ENCODE measurements at regions not wholly inside any gene's neighbourhood (a gene's known extent, or its start where the extent isn't known, plus 50 kb on each side); places are given as distances from the start of the nearest gene placed in this dataset.

DNA sequence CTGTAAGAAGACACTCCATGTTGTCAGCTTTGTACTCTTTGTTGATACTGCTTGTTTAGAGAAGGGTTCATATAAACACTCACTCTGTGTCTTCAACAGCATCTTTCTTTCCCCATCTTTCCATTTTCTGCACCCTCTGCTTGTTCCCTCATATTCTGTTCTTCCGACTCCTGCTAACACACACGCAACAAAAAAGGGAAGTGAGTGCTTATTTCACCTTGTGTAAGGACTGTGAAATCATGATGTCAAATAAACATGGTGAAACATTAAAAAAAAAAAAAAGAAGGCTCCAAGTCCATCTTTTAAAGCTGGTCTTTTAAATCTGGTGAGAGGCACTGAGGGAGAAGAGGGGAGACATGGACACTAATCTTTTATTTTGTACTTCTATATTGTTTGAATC, 145.4 kb downstream of the RPAP3 start:
- no peak for DNase-seq

DNA sequence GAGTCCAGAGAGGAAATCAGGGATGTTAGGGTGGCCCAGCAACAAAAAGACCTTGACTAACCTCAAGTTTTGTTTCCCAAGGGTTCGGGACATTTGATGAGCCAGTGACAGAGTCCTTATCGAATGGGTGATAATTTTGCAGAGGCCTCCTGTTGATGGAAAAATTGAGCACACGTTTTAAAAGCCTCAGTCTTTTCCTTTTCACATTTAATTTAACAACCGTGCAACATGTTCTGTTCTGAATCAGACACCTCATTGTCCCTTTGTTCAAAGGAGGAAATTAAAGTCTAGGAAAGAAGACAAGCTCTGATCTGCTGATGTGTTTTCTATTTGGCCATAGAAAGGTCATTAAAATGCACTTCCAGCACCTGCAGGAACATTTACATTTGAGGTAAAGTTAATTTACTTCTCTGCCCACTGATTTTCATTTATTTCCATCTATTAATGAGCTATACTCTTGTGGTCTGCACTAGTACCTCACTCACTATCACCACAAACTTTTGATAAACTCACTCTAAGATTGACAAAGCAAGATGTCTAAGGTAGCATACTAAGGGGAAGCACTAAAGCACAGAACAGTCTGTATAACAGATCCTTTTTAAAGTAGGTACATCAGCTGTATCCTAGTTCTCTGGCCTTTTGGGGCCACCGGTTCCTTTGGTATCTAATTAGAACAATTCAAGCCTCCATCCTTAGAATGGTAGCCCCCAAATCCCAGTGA, 147.0 kb downstream of the RPAP3 start:
- no peak for DNase-seq

DNA sequence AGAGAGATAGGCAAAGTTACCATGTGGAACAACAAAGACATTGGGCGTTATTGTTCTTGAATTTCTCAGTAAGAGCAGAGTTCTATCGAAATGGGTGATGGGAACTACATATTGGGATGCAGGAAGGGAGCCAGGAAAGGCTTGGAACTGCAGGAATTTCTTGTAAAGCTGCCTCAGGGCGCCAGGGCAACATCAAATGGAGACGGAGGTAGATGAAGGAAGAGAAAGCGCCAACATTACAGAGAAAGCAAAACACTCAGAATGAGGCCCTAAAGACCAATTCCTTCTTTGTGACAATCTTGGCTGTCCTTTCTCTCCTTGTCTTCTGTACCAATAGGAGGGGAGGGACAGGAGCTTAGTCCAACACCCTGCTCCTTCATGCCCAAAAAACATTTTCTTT, 148.4 kb downstream of the RPAP3 start:
- peak in 38 of 58 donors; percentile 2 to 75 (median 25) for DNase-seq

- peak in 14 of 58 donors; percentile 1 to 38 (median 8) for DNase-seq
Measured at GRCh38 chr12:47556261-47557030, 149.4 kb downstream of the RPAP3 start.

GRCh38 chr12:47554046-47554653, 151.7 kb downstream of the RPAP3 start:
- no peak for DNase-seq

GRCh38 chr12:47553266-47553665, 152.6 kb downstream of the RPAP3 start:
- DNase-seq: no peak

GRCh38 chr12:47551426-47551851, 154.4 kb downstream of the RPAP3 start:
- DNase-seq: peak in 2 of 58 donors; percentile 6 to 9

DNA sequence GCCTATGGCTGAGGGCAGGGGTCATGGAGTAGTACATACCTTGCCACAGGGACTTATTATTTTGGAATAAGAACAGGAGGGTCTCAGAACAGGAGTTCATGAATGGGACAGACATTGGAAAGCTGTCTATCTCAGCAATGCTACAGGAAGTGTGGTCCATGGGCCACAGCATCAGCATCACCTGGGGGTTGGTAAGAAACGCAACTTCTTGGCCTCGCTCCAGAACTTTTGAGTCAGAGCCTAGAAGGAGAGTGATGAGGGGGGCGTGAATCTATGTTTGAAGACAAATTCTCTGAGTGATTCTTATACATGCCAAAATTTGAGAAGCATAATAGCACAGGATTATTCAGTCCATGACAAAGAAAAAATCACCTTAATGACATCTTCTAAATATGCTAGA, 156.6 kb downstream of the RPAP3 start:
- peak in 1 of 58 donors; percentile 2 for DNase-seq

GRCh38 chr12:47548401-47548800, 157.4 kb downstream of the RPAP3 start:
- no peak for DNase-seq

- no peak for DNase-seq
Measured at GRCh38 chr12:47547077-47547476, 158.8 kb downstream of the RPAP3 start.

GRCh38 chr12:47545938-47546609, 159.8 kb downstream of the RPAP3 start:
- no peak for DNase-seq

DNA sequence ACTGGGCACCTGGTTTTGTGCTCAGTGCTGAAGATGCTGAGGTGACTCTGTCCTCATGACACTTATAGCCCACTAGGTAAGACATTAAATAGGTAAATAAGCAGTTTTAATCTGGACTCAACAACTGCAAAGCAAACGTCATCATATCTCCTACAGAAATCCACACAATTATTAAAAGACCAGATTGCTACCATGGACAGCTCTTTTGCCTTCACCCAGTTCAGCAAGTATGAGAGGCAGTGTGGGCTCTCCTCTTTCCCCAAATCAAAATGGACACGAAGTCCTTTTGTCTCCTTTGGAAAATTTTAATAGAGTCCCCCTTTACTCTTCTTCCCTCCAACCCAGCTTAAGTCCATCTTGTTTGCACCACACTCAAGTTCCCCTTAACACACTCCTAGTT, 171.1 kb downstream of the RPAP3 start:
- no peak for DNase-seq

- DNase-seq: no peak
Measured at GRCh38 chr12:47530050-47530449, 175.8 kb downstream of the RPAP3 start.

DNA sequence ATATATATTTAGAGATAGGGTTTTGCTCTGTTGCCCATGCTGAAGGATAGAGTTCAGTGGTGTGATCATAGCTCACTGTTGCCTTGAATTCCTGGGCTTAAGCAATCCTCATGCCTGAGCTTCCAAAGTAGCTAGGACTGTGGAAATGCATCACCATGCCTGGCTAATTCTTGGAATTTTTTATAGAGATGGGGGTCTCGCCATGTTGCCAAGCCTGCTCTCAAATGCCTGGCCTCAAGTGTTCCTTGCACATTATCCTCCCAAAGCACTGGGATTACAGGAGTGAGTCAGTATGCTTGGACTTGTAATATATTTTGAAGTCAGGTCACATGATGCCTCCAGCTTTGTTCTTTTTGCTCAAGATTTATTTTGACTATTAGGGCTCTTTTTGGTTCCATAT, 178.0 kb downstream of the RPAP3 start:
- no peak for DNase-seq

DNA sequence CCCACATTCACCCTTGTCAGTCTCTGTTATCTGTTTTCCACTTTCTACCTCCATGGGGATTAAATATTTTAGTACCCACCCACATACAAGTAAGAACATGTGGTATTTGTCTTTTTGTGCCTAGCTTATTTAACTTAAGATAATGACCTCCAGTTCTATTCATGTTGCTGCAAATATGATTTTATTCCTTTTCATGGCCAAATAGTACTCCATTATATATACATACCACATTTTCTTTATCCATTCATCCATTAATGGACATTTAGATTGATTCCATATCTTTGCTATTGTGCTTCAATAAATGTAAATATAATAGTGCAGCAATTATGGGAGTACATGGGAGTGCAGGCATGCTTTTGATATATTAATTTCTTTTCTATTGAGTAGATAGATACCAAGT, 185.8 kb downstream of the RPAP3 start:
- DNase-seq: no peak

DNA sequence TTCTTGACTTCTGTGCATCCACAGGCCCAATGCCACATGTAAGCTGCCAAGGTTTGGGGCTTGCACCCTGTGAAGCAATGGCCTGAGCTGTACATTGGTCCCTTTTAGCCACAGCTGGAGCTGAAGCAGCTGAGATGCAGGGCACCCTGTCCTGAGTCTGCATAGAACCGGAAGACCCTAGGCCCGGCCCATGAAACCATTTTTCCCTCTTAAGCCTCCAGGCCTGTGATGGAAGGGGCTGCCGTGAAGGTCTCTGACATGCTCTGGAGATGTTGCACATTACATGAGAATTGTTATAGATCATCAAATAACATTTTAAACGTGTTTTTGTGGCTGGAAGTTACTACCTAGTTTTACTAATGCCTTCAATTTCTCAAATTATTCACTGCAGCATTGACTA, 188.7 kb downstream of the RPAP3 start:
- no peak for DNase-seq

DNA sequence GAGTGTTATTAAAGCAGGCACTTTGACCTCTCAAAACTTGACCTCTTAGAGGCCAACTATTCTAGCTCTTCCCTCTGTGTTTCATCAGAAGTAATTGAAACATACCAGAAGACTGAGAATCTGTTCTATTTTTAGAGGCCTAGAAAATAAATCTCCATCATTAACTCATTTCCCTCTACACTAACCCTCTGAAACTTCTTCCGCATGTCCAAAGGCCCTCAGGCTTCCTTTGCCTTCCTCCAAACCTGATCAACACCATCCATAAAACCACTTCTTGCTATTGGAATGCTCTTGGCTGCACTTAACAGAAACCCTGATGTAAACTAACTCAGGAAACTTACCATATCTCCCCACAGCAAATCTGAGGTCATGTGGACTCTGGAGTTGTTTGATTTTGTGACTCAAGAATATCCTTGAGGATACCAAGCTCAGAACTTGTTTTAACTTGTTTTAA, 196.4 kb downstream of the RPAP3 start:
- DNase-seq: no peak

DNA sequence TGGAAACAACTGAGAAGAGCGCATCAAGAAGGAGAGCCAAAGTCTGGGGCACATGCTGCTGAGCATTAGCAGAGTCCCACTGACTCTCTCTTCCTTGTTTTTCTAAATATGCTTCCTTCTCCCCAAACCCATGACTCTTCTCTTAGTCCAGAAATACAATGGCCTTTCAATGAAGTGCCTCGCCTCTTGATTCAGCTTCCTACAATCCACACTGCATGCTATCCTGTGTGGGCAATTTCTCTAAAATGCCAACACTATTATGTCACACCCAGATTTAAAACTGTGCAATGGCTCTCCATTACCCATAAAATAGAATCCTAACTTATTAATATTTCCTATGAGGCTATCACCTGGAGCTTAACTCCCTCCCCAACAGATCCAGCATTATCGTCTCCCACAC, 198.6 kb downstream of the RPAP3 start:
- DNase-seq: no peak

DNA sequence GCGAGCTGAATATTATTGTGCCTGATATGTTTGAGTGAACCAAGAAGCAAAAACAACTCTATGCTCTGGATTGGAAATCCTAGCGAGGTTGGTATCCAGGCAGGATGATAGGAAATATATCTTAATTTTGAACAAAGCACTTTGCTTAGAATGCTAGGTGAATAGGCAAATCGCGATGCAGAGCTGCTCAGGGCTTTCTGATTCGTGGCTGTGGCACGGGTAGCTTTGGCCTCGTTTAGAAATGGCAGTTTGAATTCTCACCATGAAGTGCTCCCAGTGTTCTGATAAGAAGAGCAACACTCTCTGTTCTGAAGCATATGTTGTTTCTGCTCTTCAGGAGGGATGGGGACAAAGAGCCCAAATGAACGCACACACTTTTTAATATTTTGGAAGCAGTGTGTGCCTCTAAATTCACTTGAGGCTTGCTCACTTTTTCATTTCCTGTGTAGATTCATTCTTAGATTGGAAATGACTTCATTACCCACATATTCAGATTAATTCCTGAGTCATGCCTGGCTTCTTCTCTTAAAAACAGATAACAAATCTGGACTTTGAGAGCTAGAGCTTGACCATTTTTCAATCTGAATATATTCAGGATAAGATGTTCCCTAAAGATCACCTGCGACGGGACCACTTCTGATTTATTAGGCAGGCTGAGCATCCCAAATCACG, 200.9 kb downstream of the RPAP3 start:
- DNase-seq: peak in 8 of 58 donors; percentile 1 to 12 (median 2)

GRCh38 chr12:47493801-47494200, 212.0 kb downstream of the RPAP3 start:
- no peak for DNase-seq
